Ovary (tissue), 3 donors: ENCODE measurements at regions not wholly inside any gene's neighbourhood (a gene's known extent, or its start where the extent isn't known, plus 50 kb on each side); places are given as distances from the start of the nearest gene placed in this dataset.

ENCODE experiments used
- CTCF ChIP-seq, 3 donors: fragments of 450-650 bp in 2 of 3; fragments of 200-600 bp in 1 of 3; IDR thresholded peaks; one replicate each; pipeline versions ENCODE4 v1.5.1 to v1.8.0; 2016 to 2022; ENCODE audit warnings: antibody characterized with exemption in 3 of 3, mild to moderate bottlenecking in 1 of 3
- POLR2A ChIP-seq: fragments of 450-650 bp; IDR thresholded peaks from one replicate; pipeline ENCODE4 v1.6.1; 2017; ENCODE audit warnings: antibody characterized with exemption, mild to moderate bottlenecking, moderate library complexity
- donor health status: DM: no; HTN: no; CAD: no.

GRCh38 chr3:150227839-150228238 is 180.3 kb upstream of the TSC22D2 start:
- no peak for TF ChIP-seq CTCF (IDR thresholded peaks at IDR 0.05)
- no peak for TF ChIP-seq POLR2A
